Nephron (organoid): ENCODE measurements at regions not wholly inside any gene's neighbourhood (a gene's known extent, or its start where the extent isn't known, plus 50 kb on each side); places are given as distances from the start of the nearest gene placed in this dataset.

Experiments
- H3K27ac Mint-ChIP-seq, 3 experiments: 2 replicates each; pipeline ENCODE4 v1.8.0; 2020; ENCODE audit warnings: mixed read lengths in 3 of 3, mild to moderate bottlenecking in 2 of 3, moderate library complexity in 1 of 3
- H3K27me3 Mint-ChIP-seq: 2 replicates; pipeline ENCODE4 v1.8.0; 2021; ENCODE audit warnings: low read depth, mild to moderate bottlenecking, moderate library complexity, mixed read lengths
- H3K36me3 Mint-ChIP-seq: 2 replicates; pipeline ENCODE4 v1.8.0; 2020; ENCODE audit warnings: low read depth, mixed read lengths
- H3K4me1 Mint-ChIP-seq: 2 replicates; pipeline ENCODE4 v1.8.0; 2020; ENCODE audit warnings: mixed read lengths
- H3K4me3 Mint-ChIP-seq, 3 experiments: 2 replicates each; pipeline ENCODE4 v1.8.0; 2020; ENCODE audit warnings: mild to moderate bottlenecking in 3 of 3, mixed read lengths in 3 of 3, moderate library complexity in 2 of 3
- H3K9me3 Mint-ChIP-seq: 2 replicates; pipeline ENCODE4 v1.8.0; 2020; ENCODE audit warnings: mixed read lengths
- TF ChIP-seq, protein P1 (sequence below), 3 experiments: fragments of 200-600 bp; sonication (generic); IDR thresholded peaks; one replicate each; pipeline ENCODE4 v1.5.0; 2021; ENCODE audit warnings: antibody characterized with exemption in 3 of 3; ENCODE audit not compliant: unreplicated experiment in 3 of 3

DNA sequence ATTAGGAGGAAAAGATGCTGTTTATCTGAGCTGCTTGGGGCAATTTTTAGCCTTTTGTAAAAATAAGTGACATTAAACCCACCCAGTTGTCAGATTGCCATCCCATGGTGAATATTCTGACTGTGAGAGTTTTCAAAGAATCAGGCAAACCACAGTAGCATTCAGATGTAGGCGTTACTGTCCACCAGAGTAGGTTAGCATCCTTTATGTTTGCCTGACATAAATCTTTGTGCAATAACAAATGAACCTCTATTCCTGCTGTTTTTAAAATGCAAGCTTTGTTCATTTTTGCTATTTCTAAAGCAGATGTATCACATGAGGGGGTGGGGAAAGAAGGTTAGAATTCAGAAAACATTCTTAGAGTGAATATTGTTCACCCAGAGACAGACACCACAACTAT, 427.8 kb downstream of the CDH9 start:
- H3K4me3 Mint-ChIP-seq, result no peak overlapping the region
- H3K27me3 Mint-ChIP-seq, result no peaks in the 10 kb centered on the region
- H3K36me3 Mint-ChIP-seq, result no peaks in the 10 kb centered on the region
- TF ChIP-seq, protein P1, sequence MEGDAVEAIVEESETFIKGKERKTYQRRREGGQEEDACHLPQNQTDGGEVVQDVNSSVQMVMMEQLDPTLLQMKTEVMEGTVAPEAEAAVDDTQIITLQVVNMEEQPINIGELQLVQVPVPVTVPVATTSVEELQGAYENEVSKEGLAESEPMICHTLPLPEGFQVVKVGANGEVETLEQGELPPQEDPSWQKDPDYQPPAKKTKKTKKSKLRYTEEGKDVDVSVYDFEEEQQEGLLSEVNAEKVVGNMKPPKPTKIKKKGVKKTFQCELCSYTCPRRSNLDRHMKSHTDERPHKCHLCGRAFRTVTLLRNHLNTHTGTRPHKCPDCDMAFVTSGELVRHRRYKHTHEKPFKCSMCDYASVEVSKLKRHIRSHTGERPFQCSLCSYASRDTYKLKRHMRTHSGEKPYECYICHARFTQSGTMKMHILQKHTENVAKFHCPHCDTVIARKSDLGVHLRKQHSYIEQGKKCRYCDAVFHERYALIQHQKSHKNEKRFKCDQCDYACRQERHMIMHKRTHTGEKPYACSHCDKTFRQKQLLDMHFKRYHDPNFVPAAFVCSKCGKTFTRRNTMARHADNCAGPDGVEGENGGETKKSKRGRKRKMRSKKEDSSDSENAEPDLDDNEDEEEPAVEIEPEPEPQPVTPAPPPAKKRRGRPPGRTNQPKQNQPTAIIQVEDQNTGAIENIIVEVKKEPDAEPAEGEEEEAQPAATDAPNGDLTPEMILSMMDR (IDR thresholded peaks at IDR 0.05; ENCODE audit: unreplicated experiment in 3 of 3), result no peak
- H3K9me3 Mint-ChIP-seq, result peaks cover 3% of the 10 kb centered on the region
- no peaks in the 10 kb centered on the region for H3K4me1 Mint-ChIP-seq
- no peak overlapping the region for H3K27ac Mint-ChIP-seq

DNA sequence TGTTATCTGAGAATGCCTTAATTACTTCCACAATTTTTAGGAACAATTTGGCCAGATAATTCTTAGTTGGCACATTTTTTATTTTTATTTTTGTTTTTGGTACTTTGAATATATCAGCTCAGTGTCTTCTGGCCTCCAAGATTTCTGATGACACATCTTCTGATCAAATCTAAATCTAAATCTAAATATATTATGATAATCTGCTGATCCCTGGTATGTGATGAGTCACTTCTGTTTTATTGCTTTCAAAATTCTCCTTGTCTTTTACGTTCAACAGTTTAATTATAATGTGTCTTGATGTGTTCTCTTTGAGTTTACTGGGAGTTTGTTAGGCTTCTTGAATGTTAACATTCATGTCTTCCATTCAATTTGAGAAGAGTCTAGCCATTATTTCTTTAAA, 436.8 kb downstream of the CDH9 start:
- Mint-ChIP-seq H3K36me3 (no peaks in the 10 kb centered on the region), H3K9me3 (no peaks in the 10 kb centered on the region), H3K4me1 (no peaks in the 10 kb centered on the region), H3K27me3 (no peaks in the 10 kb centered on the region), H3K4me3 (no peak overlapping the region), H3K27ac (no peak overlapping the region)
- TF ChIP-seq, protein P1 (IDR thresholded peaks at IDR 0.05; ENCODE audit: unreplicated experiment in 3 of 3), result no peak

DNA sequence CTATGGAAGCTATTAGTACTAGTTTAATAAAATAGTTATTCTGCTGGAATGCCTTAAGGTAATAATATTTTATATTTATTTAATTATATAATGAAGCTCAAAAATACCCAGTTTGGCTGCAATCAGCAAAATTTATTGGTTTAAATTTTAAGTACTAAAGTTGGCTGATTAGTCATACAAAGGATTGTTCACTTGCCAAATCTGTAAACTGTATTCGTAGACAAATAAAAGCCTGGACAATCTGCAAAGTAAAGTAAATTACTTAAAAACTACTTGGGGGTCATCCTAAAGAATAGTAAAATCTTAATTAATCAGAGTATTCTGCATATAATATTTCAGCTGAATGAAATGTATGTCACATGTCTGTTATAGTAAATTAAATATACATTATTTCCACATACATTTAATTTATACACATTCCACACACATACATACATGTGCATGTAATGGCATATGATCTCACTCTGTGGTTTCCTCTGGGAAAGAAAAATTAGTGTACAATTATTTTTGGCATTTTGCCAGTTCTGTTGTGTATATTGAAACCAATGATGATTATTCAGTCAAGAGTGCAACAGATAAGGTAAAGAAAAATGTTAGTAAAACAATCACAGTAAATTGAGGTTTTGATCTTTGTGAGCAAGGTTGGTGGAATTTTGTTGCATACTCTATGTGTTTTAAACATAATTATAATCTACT, 455.9 kb downstream of the CDH9 start:
- no peaks in the 10 kb centered on the region for H3K9me3 Mint-ChIP-seq
- no peaks in the 10 kb centered on the region for H3K27me3 Mint-ChIP-seq
- H3K27ac Mint-ChIP-seq, result no peak overlapping the region
- TF ChIP-seq, protein P1 (IDR thresholded peaks at IDR 0.05; ENCODE audit: unreplicated experiment in 3 of 3), result no peak
- H3K4me3 Mint-ChIP-seq, result no peak overlapping the region
- no peaks in the 10 kb centered on the region for H3K4me1 Mint-ChIP-seq
- no peaks in the 10 kb centered on the region for H3K36me3 Mint-ChIP-seq

DNA sequence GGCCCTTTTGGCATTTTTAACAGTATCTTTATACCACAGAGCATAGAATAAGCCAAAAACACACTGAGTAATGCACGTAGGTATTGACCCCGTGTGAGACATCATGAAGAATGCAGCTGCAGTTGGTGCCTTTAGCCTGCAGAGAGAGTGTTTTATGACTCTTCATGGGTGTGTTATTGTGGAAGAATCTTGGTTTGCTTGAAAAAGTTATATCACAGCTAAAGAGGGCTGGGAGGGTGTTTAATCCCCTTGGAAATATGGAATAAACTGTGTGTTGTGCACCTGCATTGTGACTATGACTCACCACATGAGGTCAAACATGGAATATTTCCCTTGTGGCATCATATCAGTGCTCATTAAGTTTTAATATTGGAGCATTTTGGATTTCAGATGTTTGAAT, 458.7 kb downstream of the CDH9 start:
- no peak overlapping the region for H3K4me3 Mint-ChIP-seq
- H3K36me3 Mint-ChIP-seq, result no peaks in the 10 kb centered on the region
- TF ChIP-seq, protein P1 (IDR thresholded peaks at IDR 0.05; ENCODE audit: unreplicated experiment in 3 of 3), result no peak
- no peak overlapping the region for H3K27ac Mint-ChIP-seq
- H3K27me3 Mint-ChIP-seq, result no peaks in the 10 kb centered on the region
- no peaks in the 10 kb centered on the region for H3K9me3 Mint-ChIP-seq
- H3K4me1 Mint-ChIP-seq, result no peaks in the 10 kb centered on the region

DNA sequence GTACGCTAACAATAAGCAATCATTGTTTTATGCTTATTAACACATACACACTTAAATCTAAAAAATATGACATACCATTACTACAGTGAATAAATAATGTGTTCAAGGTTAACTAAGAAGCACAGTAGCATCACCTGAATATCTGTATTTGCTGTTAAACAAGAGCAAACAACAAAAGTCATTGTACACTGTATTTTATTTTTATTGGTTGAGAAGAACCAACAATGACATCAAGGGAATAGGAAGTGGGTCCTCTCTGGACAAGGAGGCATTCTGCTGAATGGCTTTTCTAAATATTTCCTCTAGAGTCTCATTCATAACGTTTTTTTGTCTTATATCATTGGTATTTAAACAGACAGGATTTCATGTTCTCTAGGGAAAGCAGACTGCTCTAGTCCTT, 460.4 kb downstream of the CDH9 start:
- no peaks in the 10 kb centered on the region for H3K27me3 Mint-ChIP-seq
- no peak overlapping the region for H3K27ac Mint-ChIP-seq
- H3K36me3 Mint-ChIP-seq, result no peaks in the 10 kb centered on the region
- TF ChIP-seq, protein P1 (IDR thresholded peaks at IDR 0.05; ENCODE audit: unreplicated experiment in 3 of 3), result no peak
- H3K4me3 Mint-ChIP-seq, result no peak overlapping the region
- no peaks in the 10 kb centered on the region for H3K9me3 Mint-ChIP-seq
- no peaks in the 10 kb centered on the region for H3K4me1 Mint-ChIP-seq

DNA sequence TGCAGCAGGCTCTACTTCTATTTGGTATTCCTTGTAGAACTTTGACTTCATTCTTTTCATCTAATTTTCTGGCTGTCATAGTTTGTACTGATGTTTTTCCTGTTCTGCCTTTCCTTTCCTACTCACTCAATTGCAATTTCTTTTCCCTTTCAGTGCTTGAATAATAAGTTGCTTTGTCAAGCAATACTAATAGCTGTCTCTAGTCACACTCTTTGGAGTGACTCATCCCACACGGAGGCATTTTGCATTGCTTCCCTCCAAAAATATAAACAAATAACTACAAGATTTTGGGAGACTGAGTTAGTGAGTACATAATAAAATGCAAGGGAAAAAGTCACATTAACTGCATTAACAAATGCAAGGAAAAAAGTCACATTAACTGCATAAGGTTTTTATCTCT, 465.9 kb downstream of the CDH9 start:
- H3K4me1 Mint-ChIP-seq, result no peaks in the 10 kb centered on the region
- H3K27me3 Mint-ChIP-seq, result no peaks in the 10 kb centered on the region
- no peak overlapping the region for H3K4me3 Mint-ChIP-seq
- no peaks in the 10 kb centered on the region for H3K9me3 Mint-ChIP-seq
- TF ChIP-seq, protein P1 (IDR thresholded peaks at IDR 0.05; ENCODE audit: unreplicated experiment in 3 of 3), result no peak
- H3K36me3 Mint-ChIP-seq, result no peaks in the 10 kb centered on the region
- no peak overlapping the region for H3K27ac Mint-ChIP-seq
